ENCODE measurements at regions not wholly inside any gene's neighbourhood (a gene's known extent, or its start where the extent isn't known, plus 50 kb on each side); places are given as distances from the start of the nearest gene placed in this dataset.

DNA sequence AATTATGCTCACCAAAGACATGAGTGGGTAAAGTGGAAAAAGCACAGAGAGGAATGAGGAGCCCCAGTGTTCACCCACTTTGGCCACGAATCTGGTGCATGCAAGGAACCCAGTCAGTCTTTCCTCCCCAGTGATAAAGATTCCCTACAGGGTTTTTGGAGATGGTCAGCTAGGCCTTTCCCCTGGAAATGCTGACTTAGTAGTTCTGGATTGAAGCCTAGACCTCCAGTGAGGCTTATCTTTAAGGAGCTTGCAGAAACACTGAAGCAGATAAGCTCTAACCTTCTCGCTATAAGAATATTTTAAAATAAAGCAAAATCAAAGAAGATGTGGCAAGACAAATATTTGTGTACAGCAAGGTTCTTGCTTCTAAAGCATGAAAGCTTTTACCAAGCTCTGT lies 178.3 kb upstream of the CCDC68 start:
- TF ChIP-seq, protein P1, sequence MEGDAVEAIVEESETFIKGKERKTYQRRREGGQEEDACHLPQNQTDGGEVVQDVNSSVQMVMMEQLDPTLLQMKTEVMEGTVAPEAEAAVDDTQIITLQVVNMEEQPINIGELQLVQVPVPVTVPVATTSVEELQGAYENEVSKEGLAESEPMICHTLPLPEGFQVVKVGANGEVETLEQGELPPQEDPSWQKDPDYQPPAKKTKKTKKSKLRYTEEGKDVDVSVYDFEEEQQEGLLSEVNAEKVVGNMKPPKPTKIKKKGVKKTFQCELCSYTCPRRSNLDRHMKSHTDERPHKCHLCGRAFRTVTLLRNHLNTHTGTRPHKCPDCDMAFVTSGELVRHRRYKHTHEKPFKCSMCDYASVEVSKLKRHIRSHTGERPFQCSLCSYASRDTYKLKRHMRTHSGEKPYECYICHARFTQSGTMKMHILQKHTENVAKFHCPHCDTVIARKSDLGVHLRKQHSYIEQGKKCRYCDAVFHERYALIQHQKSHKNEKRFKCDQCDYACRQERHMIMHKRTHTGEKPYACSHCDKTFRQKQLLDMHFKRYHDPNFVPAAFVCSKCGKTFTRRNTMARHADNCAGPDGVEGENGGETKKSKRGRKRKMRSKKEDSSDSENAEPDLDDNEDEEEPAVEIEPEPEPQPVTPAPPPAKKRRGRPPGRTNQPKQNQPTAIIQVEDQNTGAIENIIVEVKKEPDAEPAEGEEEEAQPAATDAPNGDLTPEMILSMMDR (IDR thresholded peaks at IDR 0.05) = no peak
- TF ChIP-seq POLR2A (IDR thresholded peaks at IDR 0.05) = no peak

Measured in ovary (tissue), 3 donors.